Heart left ventricle (tissue), 13 donors: ENCODE measurements at regions not wholly inside any gene's neighbourhood (a gene's known extent, or its start where the extent isn't known, plus 50 kb on each side); places are given as distances from the start of the nearest gene placed in this dataset.
"Not testable (repeated sequence)": the region's sequence is repeated elsewhere in the genome, so short reads cannot be mapped to it uniquely, and the experiment has no call there.

Experiments
- POLR2A ChIP-seq, 2 donors: fragments of 450-650 bp; IDR thresholded peaks; one replicate each; pipeline ENCODE4 v1.6.1; 2017; ENCODE audit warnings: antibody characterized with exemption in 2 of 2, mild to moderate bottlenecking in 2 of 2, moderate library complexity in 2 of 2
- TF ChIP-seq, protein P1 (sequence below), 12 donors: fragments of 200-600 bp; sonication (generic) in 4 of 12; IDR thresholded peaks; one replicate each; pipeline versions ENCODE4 v1.5.0 to v1.8.0; 2018 to 2022; ENCODE audit warnings: antibody characterized with exemption in 12 of 12, mild to moderate bottlenecking in 5 of 12
- donor health status: ischemic (EF 13 %, LVEDD 7.1; RV severe dilation, severe dysfunction).
- donor health status: DM: no; HTN: yes; CAD: no.
- donor health status: DM: no; HTN: no; CAD: no.
- donor health status: ischemic (EF 25% LVEDD 6.9; RV normal size, moderate dysfunction).
- donor health status: ischemic (EF 25% LVEDD 5.7; RV mildly dilated, moderate dysfunction).
- donor health status: ischemic (EF 35%, LVEDD 5.7; RV mildly dilated, moderate dysfunction).
- donor health status: nonischemic (EF 11% LVEDD 7.7; RV severe dilation, severe dysfunction).
- donor health status: DM: yes; HTN: yes; CAD: no.
- donor health status: PGD.
- donor health status: ischemic (EF 29% LVEDD 5.4; RV normal size, mild dysfunction).
- donor health status: nonischemic (EF 23%, LVEDD 6.1; RV moderate dilation, normal function).

DNA sequence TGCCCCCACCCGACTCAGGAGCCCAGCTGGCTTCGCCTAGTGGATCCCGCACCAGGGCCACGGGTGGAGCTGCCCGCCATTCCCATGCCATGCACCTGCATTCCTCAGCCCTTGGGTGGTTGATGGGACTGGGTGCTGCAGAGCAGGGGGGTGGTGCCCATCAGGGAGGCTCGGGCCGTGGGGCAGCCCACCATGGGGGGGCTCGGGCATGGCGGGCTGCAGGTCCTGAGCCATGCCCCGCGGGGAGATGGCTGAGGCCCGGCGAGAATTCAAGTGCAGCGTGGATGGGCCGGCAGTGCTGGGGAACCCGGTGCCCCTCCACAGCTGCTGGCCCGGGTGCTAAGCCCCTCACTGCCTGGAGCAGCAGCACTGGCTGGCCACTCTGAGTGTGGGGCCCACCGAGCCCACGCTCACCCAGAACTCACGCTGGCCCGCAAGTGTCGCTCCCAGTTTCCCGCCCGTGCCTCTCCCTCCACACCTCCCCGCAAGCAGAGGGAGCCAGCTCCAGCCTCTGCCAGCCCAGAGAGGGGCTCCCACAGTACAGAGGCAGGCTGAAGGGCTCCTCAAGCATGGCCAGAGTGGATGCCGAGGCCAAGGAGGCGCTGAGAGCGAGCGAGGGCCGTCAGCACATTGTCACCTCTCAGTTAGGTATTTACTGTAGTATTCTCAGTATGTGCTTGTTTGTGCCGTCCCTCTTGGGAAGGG is 920.4 kb downstream of the PCDH11X start:
- TF ChIP-seq, protein P1, sequence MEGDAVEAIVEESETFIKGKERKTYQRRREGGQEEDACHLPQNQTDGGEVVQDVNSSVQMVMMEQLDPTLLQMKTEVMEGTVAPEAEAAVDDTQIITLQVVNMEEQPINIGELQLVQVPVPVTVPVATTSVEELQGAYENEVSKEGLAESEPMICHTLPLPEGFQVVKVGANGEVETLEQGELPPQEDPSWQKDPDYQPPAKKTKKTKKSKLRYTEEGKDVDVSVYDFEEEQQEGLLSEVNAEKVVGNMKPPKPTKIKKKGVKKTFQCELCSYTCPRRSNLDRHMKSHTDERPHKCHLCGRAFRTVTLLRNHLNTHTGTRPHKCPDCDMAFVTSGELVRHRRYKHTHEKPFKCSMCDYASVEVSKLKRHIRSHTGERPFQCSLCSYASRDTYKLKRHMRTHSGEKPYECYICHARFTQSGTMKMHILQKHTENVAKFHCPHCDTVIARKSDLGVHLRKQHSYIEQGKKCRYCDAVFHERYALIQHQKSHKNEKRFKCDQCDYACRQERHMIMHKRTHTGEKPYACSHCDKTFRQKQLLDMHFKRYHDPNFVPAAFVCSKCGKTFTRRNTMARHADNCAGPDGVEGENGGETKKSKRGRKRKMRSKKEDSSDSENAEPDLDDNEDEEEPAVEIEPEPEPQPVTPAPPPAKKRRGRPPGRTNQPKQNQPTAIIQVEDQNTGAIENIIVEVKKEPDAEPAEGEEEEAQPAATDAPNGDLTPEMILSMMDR (IDR thresholded peaks at IDR 0.05) = not testable (repeated sequence)
- TF ChIP-seq POLR2A (IDR thresholded peaks at IDR 0.05) = not testable (repeated sequence)
